ENCODE measurements at regions not wholly inside any gene's neighbourhood (a gene's known extent, or its start where the extent isn't known, plus 50 kb on each side); places are given as distances from the start of the nearest gene placed in this dataset.

- Histone ChIP-seq H3K4me3 (no peak overlapping the region), H3K9me3 (no peaks in the 10 kb centered on the region), H3K4me1 (no peaks in the 10 kb centered on the region), H3K4me2 (no peak overlapping the region), H3K27ac (no peak overlapping the region)
- TF ChIP-seq ESRRA (IDR thresholded peaks at IDR 0.05; ENCODE audit: borderline replicate concordance, low read length): no peak
- no peak for TF ChIP-seq NPAS2 (CRISPR knock-in tag; IDR thresholded peaks at IDR 0.05; ENCODE audit: borderline replicate concordance)
- TF ChIP-seq JUN (IDR thresholded peaks at IDR 0.05): no peak
- no peak for TF ChIP-seq CHD2 (IDR thresholded peaks at IDR 0.05; ENCODE audit: low read length, partially characterized antibody)
- no peak for TF ChIP-seq CBX2 (IDR thresholded peaks at IDR 0.05; ENCODE audit: borderline replicate concordance, low read depth)
- no peak for TF ChIP-seq HES2 (IDR thresholded peaks at IDR 0.05)
- no peak for TF ChIP-seq PHF8 (IDR thresholded peaks at IDR 0.05; ENCODE audit: borderline replicate concordance, low read depth)
- no peak for TF ChIP-seq EHMT2 (IDR thresholded peaks at IDR 0.05; ENCODE audit: low read depth)
- no peak for TF ChIP-seq SREBF2 (IDR thresholded peaks at IDR 0.05)
- no peak for TF ChIP-seq ATOH8 (CRISPR knock-in tag; IDR thresholded peaks at IDR 0.05; ENCODE audit: low read depth)
- TF ChIP-seq MAFK (IDR thresholded peaks at IDR 0.05; ENCODE audit: partially characterized antibody): no peak
- no peak for TF ChIP-seq BHLHE40 (IDR thresholded peaks at IDR 0.05; ENCODE audit: low read depth, low read length)
- TF ChIP-seq, protein P1, sequence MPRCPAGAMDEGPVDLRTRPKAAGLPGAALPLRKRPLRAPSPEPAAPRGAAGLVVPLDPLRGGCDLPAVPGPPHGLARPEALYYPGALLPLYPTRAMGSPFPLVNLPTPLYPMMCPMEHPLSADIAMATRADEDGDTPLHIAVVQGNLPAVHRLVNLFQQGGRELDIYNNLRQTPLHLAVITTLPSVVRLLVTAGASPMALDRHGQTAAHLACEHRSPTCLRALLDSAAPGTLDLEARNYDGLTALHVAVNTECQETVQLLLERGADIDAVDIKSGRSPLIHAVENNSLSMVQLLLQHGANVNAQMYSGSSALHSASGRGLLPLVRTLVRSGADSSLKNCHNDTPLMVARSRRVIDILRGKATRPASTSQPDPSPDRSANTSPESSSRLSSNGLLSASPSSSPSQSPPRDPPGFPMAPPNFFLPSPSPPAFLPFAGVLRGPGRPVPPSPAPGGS (IDR thresholded peaks at IDR 0.05): no peak
- no peak for TF ChIP-seq HOXB13 (CRISPR knock-in tag; IDR thresholded peaks at IDR 0.05; ENCODE audit: low read depth)
- no peak for TF ChIP-seq MAX (IDR thresholded peaks at IDR 0.05)
- TF ChIP-seq E2F6 (IDR thresholded peaks at IDR 0.05; ENCODE audit: borderline replicate concordance, low read depth): no peak
- no peak for TF ChIP-seq KDM1A (IDR thresholded peaks at IDR 0.05; ENCODE audit: low read depth)
- TF ChIP-seq TP53 (CRISPR knock-in tag; IDR thresholded peaks at IDR 0.05): no peak
- TF ChIP-seq EHF (CRISPR knock-in tag; IDR thresholded peaks at IDR 0.05): no peak
- TF ChIP-seq, protein P2, sequence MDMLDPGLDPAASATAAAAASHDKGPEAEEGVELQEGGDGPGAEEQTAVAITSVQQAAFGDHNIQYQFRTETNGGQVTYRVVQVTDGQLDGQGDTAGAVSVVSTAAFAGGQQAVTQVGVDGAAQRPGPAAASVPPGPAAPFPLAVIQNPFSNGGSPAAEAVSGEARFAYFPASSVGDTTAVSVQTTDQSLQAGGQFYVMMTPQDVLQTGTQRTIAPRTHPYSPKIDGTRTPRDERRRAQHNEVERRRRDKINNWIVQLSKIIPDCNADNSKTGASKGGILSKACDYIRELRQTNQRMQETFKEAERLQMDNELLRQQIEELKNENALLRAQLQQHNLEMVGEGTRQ (IDR thresholded peaks at IDR 0.05): no peak
- no peak for FAIRE-seq
- ATAC-seq: no peak; a peak in 1 of 6 replicates
- POLR2A ChIA-PET: no interaction called here
- CTCF ChIA-PET: no interaction called here
- WGBS (ENCODE audit: missing lambda C conversion rate): 8% methylated on average over 12 of the region's 12 CpGs
- DNase-seq (ENCODE audit: low read depth in 1 of 2, low spot score in 1 of 2): no peak
Observed at GRCh38 chr2:175606010-175606841, 395.8 kb downstream of the LNPK start.

- 7% methylated on average over 5 of the region's 5 CpGs for WGBS (ENCODE audit: missing lambda C conversion rate)
- DNase-seq (ENCODE audit: low read depth in 1 of 2, low spot score in 1 of 2) (no peak), FAIRE-seq (no peak), ATAC-seq (no peak)
- no peaks in the 10 kb centered on the region for H3K9me3 ChIP-seq
- POLR2A ChIA-PET: no interaction called here
- H3K4me2 ChIP-seq: no peak overlapping the region
- CTCF ChIA-PET: no interaction called here
- TF ChIP-seq CHD2 (IDR thresholded peaks at IDR 0.05; ENCODE audit: low read length, partially characterized antibody): no peak
- no peak for TF ChIP-seq BHLHE40 (IDR thresholded peaks at IDR 0.05; ENCODE audit: low read depth, low read length)
- no peak for TF ChIP-seq EP300 (IDR thresholded peaks at IDR 0.05)
- TF ChIP-seq SREBF2 (IDR thresholded peaks at IDR 0.05): no peak
- no peak for TF ChIP-seq CBX8 (IDR thresholded peaks at IDR 0.05)
- TF ChIP-seq NFE2L2 (conservative IDR thresholded peaks at IDR 0.05; ENCODE audit: low read length): no peak
- H3K27ac ChIP-seq: no peak overlapping the region
- no peak overlapping the region for H3K4me3 ChIP-seq
- no peaks in the 10 kb centered on the region for H3K4me1 ChIP-seq
Observed at GRCh38 chr2:175605640-175606009, 396.4 kb downstream of the LNPK start.
